ENCODE measurements at regions not wholly inside any gene's neighbourhood (a gene's known extent, or its start where the extent isn't known, plus 50 kb on each side); places are given as distances from the start of the nearest gene placed in this dataset.
A peak's percentile ranks its signal among the peaks of the same experiment; 100 is the strongest.

GRCh38 chr5:54745599-54745998 lies 228.0 kb downstream of the SNX18 start:
- no peaks in the 10 kb centered on the region for H3K79me2 ChIP-seq (ENCODE audit: control insufficient read depth, insufficient read depth, low read length)
- H3K4me3 ChIP-seq (replicated peaks in 1 of 4; ENCODE audit: control extremely low read depth in 1 of 4, insufficient read depth in 1 of 4, low read depth in 3 of 4, low read length in 4 of 4) = no peak overlapping the region
- no peak for DNase-seq (ENCODE audit: low read depth in 2 of 2)
- H3K27ac ChIP-seq (ENCODE audit: insufficient read depth, low read length) = peak overlapping the region; percentile 77
- H3K27me3 ChIP-seq (ENCODE audit: control insufficient read depth, insufficient read depth, low read length) = no peaks in the 10 kb centered on the region
- H2AFZ ChIP-seq (ENCODE audit: low read length) = no peak overlapping the region
- H4K20me1 ChIP-seq (ENCODE audit: control insufficient read depth, extremely low read depth, insufficient read depth, low read length) = no peaks in the 10 kb centered on the region
- no peaks in the 10 kb centered on the region for H3K36me3 ChIP-seq (ENCODE audit: control insufficient read depth, insufficient read depth, low read length)
- TF ChIP-seq CTCF (conservative IDR thresholded peaks at IDR 0.05 in 1 of 2, IDR thresholded peaks at IDR 0.05 in 1 of 2; ENCODE audit: low read depth in 1 of 2, low read length in 2 of 2) = no peak
- no peak for TF ChIP-seq EZH2 (IDR thresholded peaks at IDR 0.05; ENCODE audit: low read length, missing control alignments)
- H3K4me2 ChIP-seq (ENCODE audit: extremely low read depth, insufficient read depth, low read length) = no peak overlapping the region
- no peaks in the 10 kb centered on the region for H3K9me3 ChIP-seq (ENCODE audit: control insufficient read depth, insufficient read depth, low read depth, low read length)
- H3K9ac ChIP-seq (ENCODE audit: insufficient read depth, low read length) = no peak overlapping the region
- peaks cover 22% of the 10 kb centered on the region for H3K4me1 ChIP-seq (ENCODE audit: control insufficient read depth, extremely low read depth, insufficient read depth, low read length)

- peak; percentile 99 for DNase-seq (ENCODE audit: low read depth in 2 of 2)
- Histone ChIP-seq H3K9me3 (ENCODE audit: control insufficient read depth, insufficient read depth, low read depth, low read length) (no peaks in the 10 kb centered on the region), H3K27me3 (ENCODE audit: control insufficient read depth, insufficient read depth, low read length) (no peaks in the 10 kb centered on the region), H3K4me1 (ENCODE audit: control insufficient read depth, extremely low read depth, insufficient read depth, low read length) (peaks cover 22% of the 10 kb centered on the region), H3K9ac (ENCODE audit: insufficient read depth, low read length) (no peak overlapping the region), H3K79me2 (ENCODE audit: control insufficient read depth, insufficient read depth, low read length) (no peaks in the 10 kb centered on the region), H3K27ac (ENCODE audit: insufficient read depth, low read length) (peak overlapping the region; percentile 77), H3K4me2 (ENCODE audit: extremely low read depth, insufficient read depth, low read length) (peak overlapping the region; percentile 53), H2AFZ (ENCODE audit: low read length) (no peak overlapping the region), H3K4me3 (replicated peaks in 1 of 4; ENCODE audit: control extremely low read depth in 1 of 4, insufficient read depth in 1 of 4, low read depth in 3 of 4, low read length in 4 of 4) (no peak overlapping the region), H4K20me1 (ENCODE audit: control insufficient read depth, extremely low read depth, insufficient read depth, low read length) (no peaks in the 10 kb centered on the region), H3K36me3 (ENCODE audit: control insufficient read depth, insufficient read depth, low read length) (no peaks in the 10 kb centered on the region)
- TF ChIP-seq EZH2 (IDR thresholded peaks at IDR 0.05; ENCODE audit: low read length, missing control alignments) (no peak), CTCF (conservative IDR thresholded peaks at IDR 0.05 in 1 of 2, IDR thresholded peaks at IDR 0.05 in 1 of 2; ENCODE audit: low read depth in 1 of 2, low read length in 2 of 2) (no peak)
Measured at GRCh38 chr5:54743997-54744788, 226.6 kb downstream of the SNX18 start.

- peak overlapping the region; percentile 77 for H3K27ac ChIP-seq (ENCODE audit: insufficient read depth, low read length)
- H3K4me1 ChIP-seq (ENCODE audit: control insufficient read depth, extremely low read depth, insufficient read depth, low read length) = peaks cover 23% of the 10 kb centered on the region
- no peaks in the 10 kb centered on the region for H3K79me2 ChIP-seq (ENCODE audit: control insufficient read depth, insufficient read depth, low read length)
- no peak overlapping the region for H3K4me3 ChIP-seq (replicated peaks in 1 of 4; ENCODE audit: control extremely low read depth in 1 of 4, insufficient read depth in 1 of 4, low read depth in 3 of 4, low read length in 4 of 4)
- H3K27me3 ChIP-seq (ENCODE audit: control insufficient read depth, insufficient read depth, low read length) = no peaks in the 10 kb centered on the region
- H3K9ac ChIP-seq (ENCODE audit: insufficient read depth, low read length) = no peak overlapping the region
- no peaks in the 10 kb centered on the region for H3K9me3 ChIP-seq (ENCODE audit: control insufficient read depth, insufficient read depth, low read depth, low read length)
- TF ChIP-seq CTCF (conservative IDR thresholded peaks at IDR 0.05 in 1 of 2, IDR thresholded peaks at IDR 0.05 in 1 of 2; ENCODE audit: low read depth in 1 of 2, low read length in 2 of 2) = no peak
- TF ChIP-seq EZH2 (IDR thresholded peaks at IDR 0.05; ENCODE audit: low read length, missing control alignments) = no peak
- peak in 1 of 2 donors; percentile 29 for DNase-seq (ENCODE audit: low read depth in 2 of 2)
- no peaks in the 10 kb centered on the region for H3K36me3 ChIP-seq (ENCODE audit: control insufficient read depth, insufficient read depth, low read length)
- H2AFZ ChIP-seq (ENCODE audit: low read length) = no peak overlapping the region
- peak overlapping the region; percentile 53 for H3K4me2 ChIP-seq (ENCODE audit: extremely low read depth, insufficient read depth, low read length)
- no peaks in the 10 kb centered on the region for H4K20me1 ChIP-seq (ENCODE audit: control insufficient read depth, extremely low read depth, insufficient read depth, low read length)
Measured at GRCh38 chr5:54743581-54743980, 226.0 kb downstream of the SNX18 start.
